ENCODE measurements at regions not wholly inside any gene's neighbourhood (a gene's known extent, or its start where the extent isn't known, plus 50 kb on each side); places are given as distances from the start of the nearest gene placed in this dataset.

DNA sequence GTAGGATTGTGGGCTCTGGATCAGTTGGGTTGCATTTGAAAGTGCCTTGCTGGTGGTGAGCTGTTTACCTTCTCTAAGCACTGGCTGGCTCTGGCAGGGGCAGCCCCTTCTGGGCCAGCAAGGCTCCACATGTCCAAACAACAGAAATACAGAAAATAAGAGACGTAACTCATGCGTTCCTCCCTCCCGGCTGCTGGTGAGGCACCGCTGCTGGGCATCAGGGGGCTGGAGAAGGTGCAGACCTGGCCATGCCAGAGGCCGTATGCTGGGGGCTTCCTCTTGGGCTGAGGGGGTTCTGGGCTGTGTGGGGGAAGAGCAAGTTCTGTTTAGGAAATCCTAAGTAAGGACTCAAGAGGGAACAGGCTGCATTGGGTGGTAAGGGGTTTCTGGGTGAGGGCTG, 140.6 kb downstream of the URI1 start:
- no peak for DNase-seq (ENCODE audit: low read depth in 4 of 4, low spot score in 3 of 4)

DNA sequence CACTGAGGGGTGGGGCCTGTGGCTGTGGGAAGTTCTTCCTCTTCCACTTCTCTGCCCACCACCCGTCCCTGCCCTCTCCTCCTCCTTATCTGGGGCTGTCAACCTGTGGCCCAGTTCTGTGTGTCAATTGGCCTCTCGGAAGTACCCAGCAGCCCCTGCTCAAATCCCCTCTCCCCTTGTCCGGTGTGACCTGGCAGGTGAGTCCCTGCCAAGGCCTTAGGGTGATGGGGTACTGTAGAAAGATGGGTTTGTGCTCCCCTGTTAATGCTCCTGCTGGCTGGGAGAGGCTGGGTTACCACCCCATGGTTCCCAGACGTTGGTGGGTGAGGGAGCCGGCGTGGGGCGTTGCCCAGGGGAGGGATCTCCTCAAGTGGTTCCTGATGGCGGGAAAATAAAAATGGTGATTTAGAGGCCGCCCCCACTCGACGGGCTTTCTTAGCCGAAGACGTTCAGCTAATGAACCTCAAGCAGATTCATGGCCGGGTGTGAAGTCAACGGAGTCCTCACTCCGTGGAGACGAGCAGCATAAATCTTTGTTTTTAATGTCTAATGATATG, 141.2 kb downstream of the URI1 start:
- DNase-seq (ENCODE audit: low read depth in 4 of 4, low spot score in 3 of 4), result no peak

DNA sequence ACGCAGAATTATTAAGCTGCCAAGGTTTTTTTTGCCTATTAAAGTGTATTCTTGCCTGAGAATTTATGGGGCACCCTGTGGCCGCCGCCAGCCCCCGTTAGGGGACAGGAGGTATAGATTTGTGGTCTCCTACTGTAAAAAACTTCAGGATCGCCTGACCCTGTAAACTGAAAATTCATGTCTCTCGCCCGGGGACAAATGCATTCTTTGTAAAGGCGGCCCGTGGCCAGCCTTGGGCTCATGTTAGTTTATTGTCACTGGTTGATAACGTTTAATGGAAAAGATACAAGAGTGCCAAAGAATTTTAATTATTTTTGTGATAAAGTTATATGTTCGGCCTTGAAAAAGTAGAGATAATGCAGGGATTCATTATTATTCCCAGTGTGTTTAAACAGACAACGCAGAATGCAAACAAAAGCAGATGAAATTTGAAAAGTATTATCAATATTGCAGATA, 141.7 kb downstream of the URI1 start:
- DNase-seq (ENCODE audit: low read depth in 4 of 4, low spot score in 3 of 4), result no peak

DNA sequence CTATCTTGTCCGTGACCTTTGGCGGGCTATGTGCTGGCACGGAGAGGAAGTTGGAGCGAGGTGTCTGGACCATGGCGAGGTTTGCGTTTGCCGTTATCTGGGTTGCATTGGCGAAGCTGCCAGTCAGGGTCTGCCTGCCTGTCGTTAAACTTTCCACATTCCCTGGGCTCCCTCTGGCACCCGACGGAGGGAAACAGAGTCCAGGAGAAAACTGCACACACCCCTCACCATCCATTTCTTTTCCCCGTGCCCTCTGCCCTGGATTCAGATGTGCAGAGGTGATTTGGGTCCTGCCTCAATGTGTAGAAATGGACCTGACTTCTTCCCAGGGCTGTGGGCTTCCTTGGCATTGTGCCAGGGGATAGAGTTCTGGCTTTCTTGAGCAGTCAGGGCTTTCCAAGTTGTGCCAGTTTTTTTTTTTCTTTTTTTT, 142.4 kb downstream of the URI1 start:
- no peak for DNase-seq (ENCODE audit: low read depth in 4 of 4, low spot score in 3 of 4)

DNA sequence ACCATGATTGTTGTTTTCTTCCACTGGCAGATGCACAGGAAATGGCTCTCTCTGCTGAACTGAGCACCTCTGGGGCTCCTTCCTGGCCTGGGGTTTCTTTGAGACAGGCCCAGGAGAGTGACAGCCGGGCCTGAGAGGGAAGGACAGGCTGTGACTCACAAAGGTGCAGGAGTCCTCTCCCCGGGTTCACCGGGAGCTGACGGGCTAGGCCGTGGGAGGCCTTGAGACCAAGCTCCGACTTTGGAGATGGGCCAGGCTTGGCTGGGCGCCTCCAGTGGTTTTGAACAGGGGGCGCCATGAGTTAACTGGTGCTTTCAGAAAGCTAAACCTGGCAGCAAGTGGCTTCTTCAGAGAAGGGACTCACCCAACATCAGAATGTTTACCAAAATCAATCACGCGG, 143.4 kb downstream of the URI1 start:
- DNase-seq (ENCODE audit: low read depth in 4 of 4, low spot score in 3 of 4), result no peak

DNA sequence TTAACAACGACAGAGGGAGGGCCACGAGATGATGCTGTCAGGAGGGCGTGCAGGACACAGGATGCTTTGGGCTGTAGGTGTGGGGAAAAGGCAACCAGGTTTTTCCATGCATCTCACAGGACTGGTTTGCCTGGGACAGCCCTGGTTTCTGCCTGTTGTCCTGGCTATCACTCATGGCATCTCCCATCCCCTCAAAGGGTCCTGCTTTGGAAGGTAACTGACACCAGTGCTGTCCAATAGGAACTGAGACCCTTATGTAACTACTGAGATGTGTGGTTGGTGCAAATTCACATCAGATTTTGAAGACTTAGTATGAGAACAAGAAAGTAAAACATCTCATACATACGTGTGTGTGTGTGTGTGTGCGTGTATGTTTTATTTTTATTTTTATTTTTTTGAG, 144.2 kb downstream of the URI1 start:
- DNase-seq (ENCODE audit: low read depth in 4 of 4, low spot score in 3 of 4), result no peak

DNA sequence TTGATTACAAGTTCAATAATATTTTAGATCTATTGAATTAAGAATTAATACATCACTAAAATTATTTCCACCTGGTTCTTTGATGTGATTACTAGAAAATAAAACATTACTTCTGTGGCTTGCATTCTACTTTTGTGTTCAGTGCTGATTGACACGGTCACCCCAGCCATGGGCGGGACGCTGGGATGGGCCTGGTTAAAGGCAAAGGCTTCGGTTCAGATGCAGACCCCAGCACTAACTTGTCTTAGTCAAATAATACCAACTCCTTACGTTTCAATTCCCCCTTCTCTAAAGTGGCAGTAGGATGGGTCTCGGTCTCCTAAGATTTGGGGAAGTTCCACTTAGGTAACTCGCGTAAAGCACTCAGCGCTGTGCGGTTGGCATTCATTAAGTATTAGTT, 144.9 kb downstream of the URI1 start:
- no peak for DNase-seq (ENCODE audit: low read depth in 4 of 4, low spot score in 3 of 4)

DNA sequence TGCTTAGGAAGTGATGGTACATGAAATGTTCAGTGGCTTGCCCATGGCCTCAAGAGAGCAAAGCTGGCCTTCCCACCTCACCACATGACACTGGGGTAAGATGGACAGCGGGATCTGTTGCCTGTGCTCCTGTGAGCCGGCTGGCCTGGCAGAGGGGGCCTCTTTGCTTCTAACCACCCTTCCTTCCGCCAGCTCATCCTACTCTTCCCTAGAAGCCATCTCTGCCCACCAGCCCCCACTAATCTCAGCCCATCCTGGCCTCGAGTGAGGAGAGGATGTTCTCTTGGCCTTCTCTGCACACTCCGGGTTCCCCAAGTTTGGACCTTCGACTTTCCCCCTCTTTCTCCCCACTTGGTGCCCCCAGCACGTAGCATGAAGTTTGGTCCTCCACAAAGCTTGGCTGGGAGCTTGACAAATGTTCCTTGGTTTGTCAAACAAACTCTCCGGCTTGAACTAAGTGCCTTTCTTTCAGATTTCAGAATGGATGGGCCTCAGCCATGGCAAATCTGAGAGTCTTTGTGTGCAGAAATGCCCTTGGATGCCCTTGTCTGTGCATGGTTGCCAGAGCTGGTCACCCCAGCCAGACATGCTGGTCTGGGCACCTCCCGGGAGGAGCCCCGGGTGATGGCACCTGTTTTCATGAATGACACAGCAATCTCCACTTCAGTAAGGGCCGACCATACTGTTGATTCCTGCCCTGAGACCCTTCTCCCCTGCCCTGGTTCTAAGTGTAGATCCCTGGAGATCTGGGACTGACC, 145.5 kb downstream of the URI1 start:
- no peak for DNase-seq (ENCODE audit: low read depth in 4 of 4, low spot score in 3 of 4)

DNA sequence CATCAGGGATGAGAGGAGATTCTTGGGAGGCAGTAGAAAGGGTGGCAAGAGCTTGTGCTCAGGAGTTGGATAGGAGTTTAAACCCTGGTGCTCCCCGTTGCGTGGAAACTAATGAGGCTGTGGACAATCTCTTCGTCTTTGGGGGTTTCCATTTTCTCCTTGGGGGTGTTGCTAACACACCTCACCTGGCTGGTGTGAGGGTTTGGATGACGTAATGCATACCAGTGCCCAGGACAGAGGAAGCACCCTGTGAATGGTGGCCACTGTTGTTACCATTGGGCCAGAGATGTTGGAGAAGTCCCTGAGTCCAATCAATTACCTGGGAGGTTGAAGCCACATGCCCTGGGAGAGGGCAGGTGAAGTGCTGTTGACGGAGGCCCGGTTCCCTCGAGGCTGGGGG, 146.5 kb downstream of the URI1 start:
- no peak for DNase-seq (ENCODE audit: low read depth in 4 of 4, low spot score in 3 of 4)

DNA sequence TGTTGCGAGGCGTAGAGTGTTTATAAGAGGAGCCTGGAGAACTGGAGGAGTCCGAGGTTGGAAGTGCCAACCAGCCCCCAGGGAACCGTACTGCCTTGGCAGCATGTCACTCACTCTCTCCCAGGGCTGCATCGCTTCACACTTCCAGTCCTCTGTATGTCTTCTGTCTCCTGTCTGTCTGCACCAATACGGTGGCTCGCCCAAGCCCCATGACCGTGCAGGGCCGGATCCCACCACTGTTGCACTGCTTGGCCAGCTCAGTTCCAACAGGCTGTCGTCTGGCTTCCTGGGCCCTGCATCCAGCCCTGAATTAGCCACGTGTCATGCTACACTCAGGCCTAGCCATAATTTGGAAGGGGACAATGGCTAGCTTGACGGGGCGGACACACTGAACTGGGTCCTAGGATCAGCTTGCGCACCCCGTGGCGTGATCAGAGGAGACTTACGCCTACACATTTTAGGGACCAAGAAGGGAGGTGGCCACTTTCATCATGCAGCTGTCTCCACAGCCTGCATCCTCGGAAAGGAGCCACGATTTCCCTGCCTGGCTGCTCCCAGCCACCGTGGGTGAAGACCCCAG, 147.1 kb downstream of the URI1 start:
- DNase-seq (ENCODE audit: low read depth in 4 of 4, low spot score in 3 of 4), result no peak

DNA sequence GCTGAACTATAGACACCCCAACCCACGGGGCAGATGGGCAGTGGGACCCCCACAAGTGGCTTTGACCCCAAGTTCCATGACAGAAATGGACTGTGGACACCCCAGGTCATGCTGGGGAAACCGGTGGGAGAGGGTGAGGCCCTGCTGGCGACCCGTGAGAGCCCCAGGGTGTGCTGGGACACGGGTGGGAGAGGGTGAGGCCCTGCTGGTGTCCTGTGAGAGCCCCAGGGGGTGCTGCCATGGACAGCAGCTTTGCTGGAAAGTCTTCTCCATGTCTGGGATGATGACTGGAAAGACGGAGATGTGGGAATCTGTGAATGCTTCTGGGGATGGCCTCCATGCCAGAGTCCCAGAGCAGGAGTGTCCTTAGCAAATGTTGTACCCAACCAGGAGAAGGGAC, 148.4 kb downstream of the URI1 start:
- DNase-seq (ENCODE audit: low read depth in 4 of 4, low spot score in 3 of 4), result no peak

DNA sequence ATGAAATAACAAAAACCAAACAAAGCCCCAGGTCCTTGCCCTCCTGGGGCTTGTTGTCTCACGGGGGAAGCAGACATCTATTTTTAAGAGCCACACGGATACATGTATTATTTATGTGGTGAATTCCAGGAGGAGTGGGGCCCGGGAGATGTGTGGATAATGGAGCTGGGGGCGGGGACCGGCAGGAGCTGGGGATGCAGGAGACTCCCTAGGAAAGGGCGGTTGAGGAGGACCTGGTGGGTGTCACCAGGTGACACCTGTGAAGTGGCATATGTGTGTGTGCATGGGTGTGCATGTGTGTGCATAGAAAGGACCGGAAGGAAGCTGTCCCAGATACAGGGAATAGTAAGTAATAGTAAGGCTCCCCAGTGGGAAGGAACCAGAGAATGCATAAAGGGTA, 148.9 kb downstream of the URI1 start:
- DNase-seq (ENCODE audit: low read depth in 4 of 4, low spot score in 3 of 4), result no peak

DNA sequence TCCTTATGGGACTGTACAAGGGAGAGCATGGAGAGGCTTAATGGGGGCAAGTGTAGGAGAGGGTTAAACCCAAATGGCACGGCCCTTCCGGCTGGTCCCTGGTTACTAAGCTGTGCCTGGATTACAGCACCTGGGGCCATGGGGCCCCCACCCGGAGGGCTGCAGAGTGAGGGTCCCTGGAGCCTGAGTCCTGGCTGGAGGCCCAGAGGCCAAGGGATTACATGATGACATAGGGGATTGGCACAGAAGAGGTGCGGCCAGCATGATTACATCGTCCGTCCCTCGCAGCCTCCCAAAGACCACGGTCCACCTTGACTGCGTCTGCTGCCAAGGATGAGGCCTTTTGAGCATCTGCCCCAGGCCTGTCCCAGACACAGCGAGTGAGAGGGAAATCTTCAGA, 149.4 kb downstream of the URI1 start:
- DNase-seq (ENCODE audit: low read depth in 4 of 4, low spot score in 3 of 4), result no peak

DNA sequence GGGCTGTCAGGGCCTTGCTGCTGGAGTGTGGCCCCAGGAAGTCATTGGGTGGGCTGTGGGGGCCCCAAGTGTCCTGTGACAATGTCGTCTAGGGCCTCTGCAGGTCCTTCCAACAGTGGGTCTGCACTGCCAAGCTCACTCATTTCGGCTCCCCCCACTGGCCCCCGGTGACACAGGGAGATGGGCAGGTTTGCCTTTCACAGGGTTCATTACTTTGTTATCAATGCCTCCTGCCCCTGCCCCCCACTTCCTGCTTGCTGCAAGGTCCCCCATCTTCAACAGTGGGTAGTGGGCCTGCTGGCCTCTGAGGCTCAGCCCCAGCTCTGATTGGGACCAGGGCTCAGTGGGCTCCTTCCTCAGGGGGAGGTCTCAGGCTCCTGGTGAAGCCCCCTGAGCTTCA, 149.8 kb downstream of the URI1 start:
- no peak for DNase-seq (ENCODE audit: low read depth in 4 of 4, low spot score in 3 of 4)

DNA sequence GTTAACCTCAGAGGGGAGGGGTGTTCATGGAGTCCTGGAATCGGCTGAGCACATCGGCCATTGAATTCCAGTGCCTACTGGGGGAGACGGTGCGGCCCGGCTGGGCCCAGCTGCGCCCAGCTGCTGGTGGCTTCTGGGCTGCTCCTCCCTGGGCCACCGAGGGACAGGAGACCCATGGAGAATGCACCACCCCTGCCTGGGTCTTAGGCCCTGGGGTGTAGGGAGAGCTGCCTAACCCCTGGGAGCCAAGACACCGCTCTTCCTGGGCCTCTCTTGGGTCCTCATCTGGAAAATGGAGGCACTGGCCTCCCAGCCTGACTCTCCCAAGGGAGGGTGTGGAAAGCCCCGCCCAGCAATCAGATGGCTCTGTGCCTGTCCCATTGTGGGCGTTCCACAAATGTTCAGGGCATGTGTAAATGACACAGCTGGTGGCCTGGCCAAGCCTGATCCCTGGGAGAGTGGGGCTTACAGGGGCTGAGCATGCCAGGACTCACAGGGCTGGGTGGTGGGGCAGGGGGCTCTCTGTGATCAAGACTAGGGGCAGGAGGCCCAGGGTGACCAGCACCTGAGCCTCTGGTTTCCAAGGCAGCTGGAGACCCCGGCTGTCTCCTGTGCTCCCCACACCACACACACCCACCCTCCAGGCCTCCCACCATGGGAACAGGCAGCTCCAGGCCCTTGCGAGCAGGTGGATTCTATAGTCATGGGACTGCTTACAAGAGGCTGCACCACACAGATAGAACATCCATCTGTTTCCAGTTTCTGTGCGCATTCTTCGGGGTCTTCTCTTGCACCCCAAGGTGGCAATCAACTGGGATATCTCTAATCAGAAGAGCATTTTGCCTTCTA, 150.9 kb downstream of the URI1 start:
- no peak for DNase-seq (ENCODE audit: low read depth in 4 of 4, low spot score in 3 of 4)

DNA sequence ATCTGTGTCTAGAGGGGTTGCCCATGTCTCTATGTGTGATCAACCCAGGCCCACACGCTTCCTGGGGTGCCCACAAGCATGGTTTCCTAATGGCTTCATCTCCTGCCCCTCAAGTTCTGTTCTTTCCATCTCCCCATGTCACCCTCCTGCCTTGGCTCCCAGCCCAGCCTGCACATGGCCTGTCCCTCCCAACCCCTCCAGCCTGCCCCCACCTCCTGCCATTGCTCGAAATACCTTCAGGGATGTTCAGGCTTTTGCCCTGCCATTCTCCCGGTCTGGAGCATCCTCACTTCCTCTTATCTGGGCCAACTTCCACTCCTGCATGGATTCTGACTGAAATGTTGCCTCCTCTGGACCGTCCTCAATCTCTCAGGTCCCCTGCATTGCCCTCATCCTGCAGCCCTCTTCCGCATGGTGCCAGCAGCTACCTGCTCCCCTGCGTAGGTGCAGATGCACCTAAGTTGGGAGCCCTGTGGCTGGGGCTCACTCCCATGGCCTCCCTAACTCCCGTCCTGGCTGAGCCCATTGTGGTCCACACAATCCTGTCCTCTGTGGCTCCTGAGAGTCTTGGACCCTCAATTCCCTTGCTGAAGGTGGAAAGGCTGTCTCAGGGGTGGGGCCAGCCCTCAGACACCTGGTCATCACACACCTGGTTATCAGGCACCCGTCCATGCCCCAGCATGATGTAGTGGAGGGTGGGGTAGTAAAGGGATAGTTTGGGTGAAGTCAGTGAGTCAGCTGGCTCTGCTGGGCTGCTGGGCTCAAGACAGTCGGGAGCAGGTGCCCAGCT, 152.1 kb downstream of the URI1 start:
- no peak for DNase-seq (ENCODE audit: low read depth in 4 of 4, low spot score in 3 of 4)

DNA sequence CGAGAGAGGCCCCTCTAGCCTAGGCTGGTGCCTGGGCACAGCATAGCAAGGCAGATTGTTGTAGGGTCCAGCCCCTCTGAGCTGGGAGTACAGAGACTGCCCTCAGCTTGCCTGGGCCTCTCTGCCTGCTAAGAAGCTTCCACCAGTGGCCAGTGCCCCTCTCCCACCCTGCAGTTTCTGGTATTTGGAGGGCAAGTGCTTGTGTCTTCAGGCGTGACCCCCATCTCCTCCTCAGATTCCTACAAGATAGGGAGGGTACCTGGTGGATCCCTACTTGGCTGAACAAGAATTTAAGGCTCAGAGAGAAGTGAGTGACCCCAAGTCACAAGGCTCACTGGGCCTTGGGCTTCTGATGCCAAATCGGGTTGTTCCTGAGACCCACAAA, 152.7 kb downstream of the URI1 start:
- DNase-seq (ENCODE audit: low read depth in 4 of 4, low spot score in 3 of 4), result no peak

DNA sequence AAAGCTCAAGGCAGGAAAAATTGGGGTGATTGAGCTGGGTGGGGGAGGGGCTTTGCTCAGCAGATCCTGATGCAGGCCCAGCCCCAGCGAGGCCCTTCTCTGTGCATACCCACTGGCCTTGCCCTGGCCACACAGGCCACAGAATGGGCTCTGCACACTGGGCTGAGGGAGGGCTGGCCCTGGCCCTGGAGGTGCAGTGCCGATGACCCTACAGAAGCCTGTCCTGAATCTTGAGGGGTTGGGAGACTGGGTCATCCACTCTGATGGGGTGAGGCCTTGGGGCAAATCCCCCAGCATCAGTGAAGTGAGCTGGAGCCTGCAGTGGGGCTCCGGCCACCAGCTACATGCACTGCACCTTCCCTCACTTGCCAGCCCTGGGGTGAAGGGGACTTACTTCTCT, 153.1 kb downstream of the URI1 start:
- no peak for DNase-seq (ENCODE audit: low read depth in 4 of 4, low spot score in 3 of 4)

DNA sequence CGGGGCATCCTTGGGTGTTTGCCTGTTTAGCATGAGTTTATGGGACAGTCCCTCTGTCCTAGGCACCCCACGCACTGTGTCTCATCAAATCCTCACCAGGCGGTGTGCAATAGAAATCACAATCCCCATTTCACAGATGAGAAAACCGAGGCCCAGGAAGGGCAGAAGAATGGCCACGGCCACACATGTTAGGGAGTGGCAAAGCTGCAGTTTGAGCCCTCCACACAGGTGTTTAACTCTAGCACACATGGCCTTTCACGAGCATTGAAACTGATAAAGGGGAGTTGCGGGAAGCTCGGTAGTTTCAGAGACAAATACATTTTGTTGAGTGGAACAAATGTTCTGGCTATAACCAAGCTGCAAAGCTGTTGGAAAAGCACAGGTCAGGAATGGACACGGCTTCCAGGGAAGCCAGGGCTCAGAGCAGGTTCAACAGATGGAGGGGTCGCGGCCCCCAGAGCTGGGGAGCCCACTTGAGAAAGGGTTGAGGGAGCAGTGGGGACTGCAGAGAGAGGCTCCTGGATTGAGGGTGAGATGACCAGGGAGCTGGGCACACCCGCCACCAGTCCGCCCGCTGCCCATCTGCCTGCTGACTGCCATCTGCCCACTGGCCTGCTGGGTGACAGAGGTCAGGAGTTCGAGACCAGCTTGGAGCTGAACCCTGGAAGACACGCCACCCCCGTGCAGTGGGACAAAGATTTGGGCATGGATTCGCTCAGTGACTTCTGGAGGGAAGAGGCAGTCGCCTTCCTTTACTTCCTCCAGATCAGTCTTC, 154.7 kb downstream of the URI1 start:
- DNase-seq (ENCODE audit: low read depth in 4 of 4, low spot score in 3 of 4), result no peak

DNA sequence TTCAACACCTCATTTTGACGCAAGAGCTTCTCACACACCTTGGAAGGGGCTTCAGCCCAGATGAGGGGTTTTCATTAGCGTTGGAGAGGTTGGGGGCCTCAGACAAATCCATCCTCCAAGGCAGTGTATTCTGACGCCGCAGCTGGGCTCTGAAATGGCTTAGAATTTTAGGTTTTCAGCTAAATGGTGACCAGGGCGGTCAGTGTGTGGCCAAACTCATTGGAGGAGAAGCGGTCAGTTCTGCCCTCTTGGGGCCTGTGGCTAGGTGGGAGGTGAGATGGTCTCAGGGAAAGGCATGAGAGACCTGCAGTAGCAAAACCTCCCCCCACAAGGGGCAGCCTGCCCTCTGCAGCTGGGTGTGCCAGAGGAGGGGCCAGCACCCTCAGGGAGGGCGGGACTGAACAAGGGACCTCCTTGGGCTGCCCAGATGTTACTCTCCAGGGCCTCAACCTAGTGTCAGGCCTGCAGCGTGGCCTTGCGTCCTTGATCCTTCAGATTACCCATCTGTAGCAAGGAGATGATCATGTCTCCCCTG, 155.8 kb downstream of the URI1 start:
- no peak for DNase-seq (ENCODE audit: low read depth in 4 of 4, low spot score in 3 of 4)

Data from left renal pelvis (tissue), 4 donors.